WERI-Rb-1 (cell line): ENCODE measurements at regions not wholly inside any gene's neighbourhood (a gene's known extent, or its start where the extent isn't known, plus 50 kb on each side); places are given as distances from the start of the nearest gene placed in this dataset.

ENCODE experiments used
- DNase-seq: peaks from one replicate; pipeline ENCODE4 v3.0.0-alpha.2; 2020
- H3K27ac ChIP-seq: fragments of 250-450 bp; sonication (Bioruptor Pico); 2 replicates; pipeline ENCODE4 v1.5.1; 2020; ENCODE audit warnings: mild to moderate bottlenecking, moderate library complexity
- H3K27me3 ChIP-seq: fragments of 250-450 bp; sonication (Bioruptor Pico); 2 replicates; pipeline ENCODE4 v1.5.1; 2021; ENCODE audit warnings: mild to moderate bottlenecking, low read depth, moderate library complexity; ENCODE audit not compliant: insufficient read depth, severe bottlenecking
- H3K36me3 ChIP-seq: fragments of 250-450 bp; sonication (Bioruptor Pico); 2 replicates; pipeline ENCODE4 v1.5.1; 2020; ENCODE audit warnings: mild to moderate bottlenecking, moderate library complexity
- H3K4me3 ChIP-seq: 2 replicates; pipeline ENCODE4 v1.5.1; 2011; ENCODE audit warnings: low read depth, mild to moderate bottlenecking, control low read depth, low read length
- H3K9me3 ChIP-seq: fragments of 250-450 bp; sonication (Bioruptor Pico); 2 replicates; pipeline ENCODE4 v1.5.1; 2021; ENCODE audit warnings: mild to moderate bottlenecking, moderate library complexity; ENCODE audit not compliant: severe bottlenecking
- TF ChIP-seq, protein P1 (sequence below): IDR thresholded peaks from 2 replicates; pipeline ENCODE4 v1.5.1; 2011; ENCODE audit warnings: low read depth, mild to moderate bottlenecking, control low read depth, inconsistent platforms, low read length

DNA sequence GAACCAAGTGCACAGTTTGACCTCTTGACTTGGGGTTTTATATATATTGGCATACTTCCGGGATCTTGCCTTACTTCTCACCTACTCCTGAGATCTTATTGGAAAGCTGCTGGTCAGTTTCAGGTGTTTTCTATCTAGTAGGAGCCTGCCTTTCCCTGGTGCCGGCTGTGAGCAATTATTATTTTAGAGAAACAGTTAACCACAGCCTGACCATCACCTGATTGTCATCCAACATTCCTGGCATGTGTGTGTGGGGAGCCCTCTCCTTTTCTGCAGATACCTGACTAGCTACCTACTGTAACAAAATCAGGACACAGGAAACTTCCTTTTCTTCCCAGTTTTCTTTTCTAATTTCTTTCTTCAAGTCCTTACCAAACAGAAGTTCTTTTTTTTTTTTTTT, 220.4 kb downstream of the ATP23 start:
- H3K27ac ChIP-seq, result no peak overlapping the region
- H3K4me3 ChIP-seq, result no peak overlapping the region
- no peaks in the 10 kb centered on the region for H3K36me3 ChIP-seq
- TF ChIP-seq, protein P1, sequence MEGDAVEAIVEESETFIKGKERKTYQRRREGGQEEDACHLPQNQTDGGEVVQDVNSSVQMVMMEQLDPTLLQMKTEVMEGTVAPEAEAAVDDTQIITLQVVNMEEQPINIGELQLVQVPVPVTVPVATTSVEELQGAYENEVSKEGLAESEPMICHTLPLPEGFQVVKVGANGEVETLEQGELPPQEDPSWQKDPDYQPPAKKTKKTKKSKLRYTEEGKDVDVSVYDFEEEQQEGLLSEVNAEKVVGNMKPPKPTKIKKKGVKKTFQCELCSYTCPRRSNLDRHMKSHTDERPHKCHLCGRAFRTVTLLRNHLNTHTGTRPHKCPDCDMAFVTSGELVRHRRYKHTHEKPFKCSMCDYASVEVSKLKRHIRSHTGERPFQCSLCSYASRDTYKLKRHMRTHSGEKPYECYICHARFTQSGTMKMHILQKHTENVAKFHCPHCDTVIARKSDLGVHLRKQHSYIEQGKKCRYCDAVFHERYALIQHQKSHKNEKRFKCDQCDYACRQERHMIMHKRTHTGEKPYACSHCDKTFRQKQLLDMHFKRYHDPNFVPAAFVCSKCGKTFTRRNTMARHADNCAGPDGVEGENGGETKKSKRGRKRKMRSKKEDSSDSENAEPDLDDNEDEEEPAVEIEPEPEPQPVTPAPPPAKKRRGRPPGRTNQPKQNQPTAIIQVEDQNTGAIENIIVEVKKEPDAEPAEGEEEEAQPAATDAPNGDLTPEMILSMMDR, result no peak
- DNase-seq, result no peak
- no peaks in the 10 kb centered on the region for H3K27me3 ChIP-seq
- H3K9me3 ChIP-seq, result no peaks in the 10 kb centered on the region

DNA sequence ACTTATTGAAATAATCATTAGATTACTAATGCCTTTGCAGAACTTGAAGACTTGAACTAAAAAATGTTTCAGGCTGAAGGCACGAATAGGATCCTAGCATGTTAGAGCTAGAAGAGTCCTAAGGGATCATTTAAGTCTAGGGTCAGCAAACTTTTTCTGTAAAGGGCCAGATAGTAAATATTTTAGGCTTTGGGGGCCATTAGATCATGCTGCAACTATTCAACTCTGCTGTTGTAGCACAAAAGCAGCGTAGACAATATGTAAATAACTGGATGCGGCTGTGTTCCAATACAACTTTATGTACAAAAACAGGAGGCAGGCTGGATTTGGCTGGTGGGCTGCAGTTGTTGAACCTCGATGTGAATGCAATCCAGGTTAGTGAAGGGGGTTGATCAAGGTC, 221.7 kb downstream of the ATP23 start:
- TF ChIP-seq, protein P1, result no peak
- Histone ChIP-seq H3K36me3 (no peaks in the 10 kb centered on the region), H3K27ac (no peak overlapping the region), H3K4me3 (no peak overlapping the region), H3K27me3 (no peaks in the 10 kb centered on the region), H3K9me3 (no peaks in the 10 kb centered on the region)
- DNase-seq, result no peak

DNA sequence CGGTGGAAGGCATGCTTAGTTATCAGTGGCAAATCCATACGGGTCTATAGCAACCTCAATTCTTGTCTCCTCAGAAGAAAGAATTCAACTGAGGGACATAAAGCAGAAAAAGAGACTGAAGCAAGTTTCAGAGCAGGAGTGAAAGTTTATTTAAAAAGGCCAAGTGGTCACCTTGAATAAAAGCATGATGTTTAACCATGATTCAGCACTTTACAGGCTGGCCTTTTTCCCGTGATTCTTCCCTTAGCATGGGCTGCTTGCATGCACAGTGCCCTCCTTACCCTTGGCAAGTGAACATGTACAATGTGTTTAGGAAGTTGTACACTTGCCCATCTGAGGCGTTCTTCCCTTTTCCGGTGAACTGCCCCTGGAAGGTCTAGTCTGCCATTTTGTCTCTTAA, 225.3 kb downstream of the ATP23 start:
- Histone ChIP-seq H3K4me3 (no peak overlapping the region), H3K27ac (no peak overlapping the region), H3K36me3 (no peaks in the 10 kb centered on the region), H3K27me3 (no peaks in the 10 kb centered on the region), H3K9me3 (no peaks in the 10 kb centered on the region)
- no peak for DNase-seq
- TF ChIP-seq, protein P1, result no peak

DNA sequence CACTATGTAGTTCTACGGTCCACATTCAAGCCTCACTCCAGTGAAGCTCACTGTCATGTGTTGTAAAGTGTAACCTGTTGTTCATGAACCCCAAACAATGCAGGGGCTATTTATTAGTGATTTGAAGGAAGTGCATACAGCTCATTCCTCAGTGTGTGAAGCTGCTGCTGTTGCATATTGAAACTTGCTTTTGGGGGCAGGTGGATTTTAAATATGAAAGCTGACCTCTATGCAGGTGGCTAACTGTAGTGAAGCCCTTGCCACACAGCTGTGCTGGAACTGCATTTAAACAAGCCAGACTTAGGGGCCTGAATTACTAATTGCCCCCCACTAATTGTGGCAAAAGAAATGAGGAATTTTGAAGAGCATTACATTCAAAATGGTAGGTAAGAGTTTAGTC, 226.3 kb downstream of the ATP23 start:
- Histone ChIP-seq H3K36me3 (no peaks in the 10 kb centered on the region), H3K4me3 (no peak overlapping the region), H3K27ac (no peak overlapping the region), H3K9me3 (no peaks in the 10 kb centered on the region), H3K27me3 (no peaks in the 10 kb centered on the region)
- DNase-seq, result no peak
- TF ChIP-seq, protein P1, result no peak

DNA sequence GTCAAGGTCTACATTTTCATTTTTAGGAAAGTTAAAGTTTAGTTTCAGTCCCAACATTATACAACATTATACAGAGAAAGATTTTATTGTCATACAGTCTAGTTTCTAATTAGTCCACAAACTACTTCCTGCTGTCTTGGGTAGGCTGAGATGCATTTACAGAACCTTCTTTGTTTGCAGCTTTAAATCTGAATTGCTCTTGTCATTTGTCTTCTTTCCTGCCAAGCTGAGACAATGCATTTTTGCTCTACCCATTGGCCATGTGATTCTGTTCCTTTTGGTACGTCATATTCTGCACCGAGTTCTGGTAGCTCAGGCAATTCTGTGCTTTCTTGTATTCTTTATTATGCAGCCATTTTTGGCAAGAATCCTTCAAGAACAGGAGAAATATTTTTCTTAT, 228.5 kb downstream of the ATP23 start:
- H3K27ac ChIP-seq, result no peak overlapping the region

DNA sequence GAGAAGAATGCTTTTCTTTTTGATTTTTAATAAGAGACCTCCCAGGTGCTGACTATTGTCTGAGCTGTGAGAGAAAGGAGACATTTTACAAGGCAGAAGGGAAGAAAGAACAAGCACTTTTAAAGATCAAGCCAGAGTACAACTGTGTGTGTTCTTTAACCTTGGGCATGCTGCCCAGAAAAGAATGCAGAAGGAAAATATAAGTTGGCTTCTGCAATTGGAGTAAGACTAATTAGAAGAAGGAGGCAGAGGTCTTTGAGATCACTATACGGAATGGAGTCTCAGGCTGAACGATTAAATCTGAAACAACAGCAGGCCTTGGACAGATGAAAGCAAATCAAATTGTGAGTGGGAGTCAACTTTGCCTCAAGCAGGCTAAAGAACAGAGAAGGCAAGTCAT, 230.5 kb downstream of the ATP23 start:
- Histone ChIP-seq H3K4me3 (no peak overlapping the region), H3K27ac (no peak overlapping the region), H3K27me3 (no peaks in the 10 kb centered on the region), H3K36me3 (no peaks in the 10 kb centered on the region), H3K9me3 (no peaks in the 10 kb centered on the region)
- DNase-seq, result no peak
- TF ChIP-seq, protein P1, result no peak

More for the DNA sequence above, 228.5 kb downstream of the ATP23 start:
- Histone ChIP-seq H3K4me3 (no peak overlapping the region), H3K9me3 (no peaks in the 10 kb centered on the region), H3K27me3 (no peaks in the 10 kb centered on the region), H3K36me3 (no peaks in the 10 kb centered on the region)
- TF ChIP-seq, protein P1, result no peak
- no peak for DNase-seq
